Amniotic epithelial cell (primary cell): ENCODE measurements at regions not wholly inside any gene's neighbourhood (a gene's known extent, or its start where the extent isn't known, plus 50 kb on each side); places are given as distances from the start of the nearest gene placed in this dataset.
"Not testable (repeated sequence)": the region's sequence is repeated elsewhere in the genome, so short reads cannot be mapped to it uniquely, and the experiment has no call there.

ENCODE experiments used
- DNase-seq: peaks from one replicate; pipeline ENCODE4 v3.0.0-alpha.2; 2010; ENCODE audit warnings: low read depth

- DNase-seq = no peak
These were observed 709.8 kb downstream of the LTN1 start for GRCh38 chr21:28282833-28283232.

- DNase-seq = not testable (repeated sequence)
These were observed 711.3 kb downstream of the LTN1 start for GRCh38 chr21:28281357-28281756.

DNA sequence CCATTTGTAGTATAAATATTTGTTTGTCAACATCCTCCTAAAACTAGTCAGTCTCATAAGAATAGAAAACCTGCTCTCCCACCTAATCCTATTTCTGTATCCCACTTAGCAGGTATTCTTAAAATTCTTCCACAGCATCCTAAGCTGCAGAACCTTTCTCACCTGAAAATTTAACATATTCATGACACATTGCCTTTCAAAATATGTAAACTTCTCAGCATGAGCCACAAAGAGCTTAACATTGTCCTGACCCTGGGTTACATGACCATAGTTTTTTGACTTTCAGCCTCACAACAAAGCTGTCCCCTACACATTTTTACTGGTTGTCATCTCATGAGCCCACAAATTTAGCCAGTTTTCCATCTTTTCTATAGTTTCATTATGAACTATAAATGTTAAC, 712.1 kb downstream of the LTN1 start:
- DNase-seq = no peak

GRCh38 chr21:28277324-28277723, 715.4 kb downstream of the LTN1 start:
- no peak for DNase-seq

GRCh38 chr21:28272272-28272992, 720.2 kb downstream of the LTN1 start:
- DNase-seq = peak; percentile 55

DNA sequence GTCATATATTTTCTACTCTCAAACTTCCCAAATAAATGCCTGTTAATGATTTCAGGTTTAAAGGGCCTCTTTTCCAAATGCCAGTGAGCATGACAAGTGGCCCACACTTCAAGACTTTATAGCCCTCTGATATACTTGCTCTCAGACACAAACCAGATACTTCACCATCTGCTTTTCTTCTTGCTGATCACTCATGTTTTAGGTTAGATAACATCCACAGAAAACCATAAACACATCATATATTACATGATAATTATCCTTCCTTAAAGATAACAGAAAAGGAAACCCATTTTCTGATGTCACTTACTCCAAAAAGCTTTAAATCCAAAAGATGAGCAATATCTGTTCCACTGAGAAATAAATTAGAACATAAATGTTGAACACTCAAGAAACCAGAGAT, 723.5 kb downstream of the LTN1 start:
- peak; percentile 85 for DNase-seq

DNA sequence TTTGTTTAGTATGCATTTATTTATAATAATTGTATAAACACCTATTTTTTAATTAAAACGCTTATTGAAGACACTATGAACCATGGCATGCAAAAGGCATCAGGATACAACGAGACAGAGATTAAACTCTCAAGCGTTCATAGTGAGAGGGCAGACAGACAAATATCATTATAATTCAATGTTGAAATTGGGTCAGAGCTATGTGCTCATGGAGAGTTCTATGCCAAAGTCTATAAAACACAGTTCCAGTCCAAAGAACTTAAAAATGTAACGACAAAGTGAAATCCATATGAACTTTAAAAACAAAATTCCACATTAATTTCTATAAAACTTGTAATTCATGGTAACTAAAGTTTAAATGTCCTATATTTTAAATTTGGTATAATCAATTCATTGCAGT, 724.0 kb downstream of the LTN1 start:
- no peak for DNase-seq

DNA sequence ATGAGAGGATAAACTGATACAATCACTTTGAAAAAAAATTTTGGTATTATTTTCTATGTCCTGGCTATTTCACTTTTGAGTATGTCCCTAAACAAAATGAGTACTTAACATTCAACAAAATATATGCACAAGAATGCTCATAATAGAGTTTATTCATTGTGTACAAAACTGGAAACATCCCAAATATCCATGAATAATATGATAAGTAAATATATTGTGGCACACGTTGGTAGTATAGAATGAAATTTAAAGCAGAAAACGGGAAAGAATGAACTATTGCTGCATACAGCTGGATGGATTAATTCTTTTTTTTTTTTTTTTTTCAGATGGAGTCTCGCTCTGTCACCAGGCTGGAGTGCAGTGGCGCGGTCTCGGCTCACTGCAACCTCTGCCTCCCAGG, 725.2 kb downstream of the LTN1 start:
- DNase-seq = no peak

GRCh38 chr21:28266061-28266460, 726.6 kb downstream of the LTN1 start:
- DNase-seq = no peak

GRCh38 chr21:28263974-28264373, 728.7 kb downstream of the LTN1 start:
- no peak for DNase-seq

GRCh38 chr21:28261298-28261697, 731.4 kb downstream of the LTN1 start:
- DNase-seq = no peak

DNA sequence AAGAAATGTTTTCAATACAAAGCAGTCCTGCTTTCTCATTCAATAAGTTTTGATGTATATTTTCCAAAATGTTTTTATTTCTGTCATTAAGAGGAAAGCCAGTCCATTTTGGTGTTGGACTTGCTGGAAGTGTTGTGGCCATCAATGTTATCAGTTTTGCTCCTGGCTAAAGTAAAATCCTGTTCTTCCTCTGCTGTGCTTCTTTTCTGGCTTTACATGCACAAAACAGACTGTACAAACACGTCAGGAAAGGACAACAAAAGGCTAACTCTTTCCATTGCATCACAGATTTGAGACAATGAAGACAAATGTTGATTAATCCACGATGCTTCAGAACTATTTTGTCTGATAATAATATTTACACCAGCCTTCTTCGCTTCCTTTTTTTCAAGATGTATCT, 735.4 kb downstream of the LTN1 start:
- DNase-seq = peak; percentile 43

GRCh38 chr21:28256837-28257236, 735.8 kb downstream of the LTN1 start:
- DNase-seq = no peak

DNA sequence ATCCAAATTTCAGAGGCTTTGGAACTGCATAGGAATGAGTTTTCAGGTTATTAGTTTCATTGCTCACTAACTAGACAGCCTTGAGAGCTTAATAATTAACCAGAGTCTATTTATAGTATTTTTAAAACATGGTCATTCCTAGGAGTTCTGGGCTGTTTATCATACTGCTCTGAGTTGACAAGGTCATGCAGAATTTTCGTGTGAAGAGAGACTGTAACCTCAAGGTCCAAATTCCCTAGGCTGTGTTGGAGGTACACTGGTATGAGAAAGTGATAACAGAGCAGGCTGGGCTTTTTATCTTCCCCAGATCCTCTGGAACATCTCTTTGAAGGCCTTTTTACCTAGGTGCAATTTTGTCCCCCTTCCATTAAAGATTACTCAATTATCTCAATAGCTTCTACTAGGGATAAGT, 736.3 kb downstream of the LTN1 start:
- peak; percentile 70 for DNase-seq

DNA sequence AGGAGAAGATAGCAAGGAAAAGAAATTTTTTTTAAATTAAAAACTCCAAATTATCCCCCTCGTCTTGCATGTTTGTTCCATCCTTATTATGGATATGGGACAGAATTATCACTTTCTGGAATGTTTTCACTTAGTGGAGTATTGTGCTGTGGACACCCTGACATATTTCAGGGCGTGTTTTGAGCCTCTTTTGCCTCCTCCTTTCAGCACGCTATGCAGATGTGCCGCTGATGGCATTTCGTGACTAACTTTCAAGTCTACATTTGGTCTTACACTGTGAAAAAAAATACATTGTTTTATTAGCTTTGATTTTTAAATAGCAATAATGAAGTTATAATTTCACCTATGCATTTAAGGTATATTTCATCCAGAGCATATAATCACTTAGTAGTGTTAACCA, 738.7 kb downstream of the LTN1 start:
- no peak for DNase-seq

- DNase-seq = peak; percentile 62
These were observed 739.3 kb downstream of the LTN1 start for GRCh38 chr21:28253338-28253737.

DNA sequence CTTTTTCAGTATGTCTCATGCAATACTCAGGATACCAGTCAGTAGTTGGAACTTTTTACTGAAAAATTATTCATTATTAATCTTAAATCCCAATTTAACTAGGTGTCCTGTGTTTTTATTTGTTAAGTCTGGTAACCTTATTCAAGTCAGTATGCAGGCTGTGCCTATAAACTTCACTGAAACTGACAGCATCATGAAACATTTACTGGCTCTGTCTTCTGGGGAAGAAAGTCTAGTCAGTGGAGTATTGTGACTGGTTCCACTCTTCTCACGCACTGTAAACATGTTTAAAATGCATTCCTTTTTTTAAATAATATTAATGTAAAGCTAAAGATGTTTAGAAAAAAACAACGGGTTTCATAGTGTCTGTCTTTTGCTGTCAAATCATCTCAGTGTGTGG, 739.7 kb downstream of the LTN1 start:
- DNase-seq = no peak

DNA sequence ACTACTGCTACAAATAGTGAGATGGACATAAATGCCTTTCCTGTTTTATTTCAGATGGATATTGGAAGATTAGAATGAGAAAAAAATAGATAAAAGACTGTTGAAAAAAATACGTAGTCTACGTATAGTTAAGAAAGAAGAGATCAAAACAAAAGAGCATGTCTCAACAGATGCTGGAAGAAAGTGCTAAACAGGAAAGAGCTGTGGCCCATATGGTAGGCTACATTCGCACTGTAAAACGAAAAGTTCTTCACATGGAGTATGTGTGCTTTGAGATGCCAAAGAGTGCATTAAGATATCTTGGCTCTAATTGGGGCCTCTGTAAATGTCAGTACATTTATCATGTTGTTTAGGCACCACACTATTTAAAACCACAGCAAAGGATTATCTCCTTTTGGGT, 741.7 kb downstream of the LTN1 start:
- no peak for DNase-seq

DNA sequence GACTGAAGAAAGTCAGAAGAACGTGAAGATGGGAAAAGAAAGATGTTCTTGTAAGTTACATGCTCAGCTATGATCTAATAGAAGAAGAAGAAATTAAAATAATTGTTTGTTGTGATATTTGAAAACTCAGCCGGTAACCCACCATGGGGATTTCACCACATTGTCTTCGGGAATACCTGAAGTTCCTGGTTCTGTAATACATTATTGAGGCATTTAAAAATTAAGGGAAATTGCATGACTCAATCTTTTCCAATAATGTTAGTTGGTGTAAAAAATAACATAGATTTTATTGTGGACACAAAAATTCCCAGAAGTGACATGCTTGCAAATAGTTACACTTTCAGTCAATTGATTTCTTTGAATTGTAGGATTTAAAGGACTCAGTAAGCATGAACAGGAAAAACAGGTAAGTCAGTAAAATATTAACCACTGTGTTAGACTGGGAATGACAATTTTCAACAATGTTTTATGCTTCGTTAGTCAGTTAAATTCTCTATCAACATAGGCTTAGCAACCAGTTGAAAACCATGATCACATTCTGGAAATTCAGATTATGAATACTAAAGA, 745.1 kb downstream of the LTN1 start:
- DNase-seq = no peak

DNA sequence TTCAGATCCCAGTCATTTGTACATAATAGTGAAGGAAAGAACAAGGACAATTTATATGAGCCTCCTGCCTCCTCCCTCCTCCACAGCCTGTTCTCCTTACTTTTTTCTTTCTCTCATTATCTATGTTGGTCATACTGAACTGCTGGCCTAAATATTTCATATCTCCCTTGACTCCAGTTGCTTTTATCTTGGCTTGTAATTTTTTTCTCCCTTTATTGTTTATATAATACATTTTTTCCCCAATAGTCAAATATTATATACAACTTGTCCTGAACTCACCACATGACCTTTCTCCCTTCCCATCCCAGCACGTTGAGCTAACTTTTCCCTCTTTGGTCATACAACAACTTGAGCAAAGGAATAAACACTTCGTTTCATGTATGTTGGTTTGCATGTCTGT, 752.1 kb downstream of the LTN1 start:
- peak; percentile 90 for DNase-seq

- no peak for DNase-seq
These were observed 753.3 kb downstream of the LTN1 start for GRCh38 chr21:28239340-28239739.

DNA sequence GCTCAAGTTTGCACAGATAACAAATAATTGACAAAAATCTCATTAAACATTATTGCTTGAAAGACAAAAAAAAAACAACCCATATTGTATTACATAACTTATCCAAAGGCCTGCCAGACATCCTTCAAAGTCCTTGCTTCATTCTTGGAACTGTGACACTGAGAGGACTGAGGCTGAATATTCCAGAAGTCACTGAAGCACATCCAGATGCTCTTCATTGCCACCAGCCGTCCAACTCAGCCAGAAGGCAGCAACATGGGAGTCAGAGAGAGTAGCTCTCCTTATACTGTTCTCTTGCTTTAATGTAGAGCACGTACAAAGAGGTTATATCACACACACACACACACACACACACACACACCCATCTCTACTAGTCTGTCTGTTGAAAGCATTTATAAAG, 755.0 kb downstream of the LTN1 start:
- no peak for DNase-seq

GRCh38 chr21:28235169-28235895, 757.3 kb downstream of the LTN1 start:
- DNase-seq = no peak
